ENCODE measurements at regions not wholly inside any gene's neighbourhood (a gene's known extent, or its start where the extent isn't known, plus 50 kb on each side); places are given as distances from the start of the nearest gene placed in this dataset.

GRCh38 chr13:67372868-67373464, 142.8 kb upstream of the PCDH9 start:
- Mint-ChIP-seq H3K36me3 (no peaks in the 10 kb centered on the region), H3K4me1 (no peaks in the 10 kb centered on the region), H3K9me3 (peaks cover 2% of the 10 kb centered on the region), H3K4me3 (no peak overlapping the region), H3K27ac (no peak overlapping the region)
- DNase-seq (ENCODE audit: low spot score in 2 of 2) (no peak), ATAC-seq (no peak)

GRCh38 chr13:67369895-67370660, 139.9 kb upstream of the PCDH9 start:
- H3K27ac Mint-ChIP-seq, result no peak overlapping the region
- no peaks in the 10 kb centered on the region for H3K4me1 Mint-ChIP-seq
- H3K9me3 Mint-ChIP-seq, result peaks cover 6% of the 10 kb centered on the region
- DNase-seq (ENCODE audit: low spot score in 2 of 2) (no peak), ATAC-seq (no peak)
- H3K36me3 Mint-ChIP-seq, result no peaks in the 10 kb centered on the region
- H3K4me3 Mint-ChIP-seq, result no peak overlapping the region

DNA sequence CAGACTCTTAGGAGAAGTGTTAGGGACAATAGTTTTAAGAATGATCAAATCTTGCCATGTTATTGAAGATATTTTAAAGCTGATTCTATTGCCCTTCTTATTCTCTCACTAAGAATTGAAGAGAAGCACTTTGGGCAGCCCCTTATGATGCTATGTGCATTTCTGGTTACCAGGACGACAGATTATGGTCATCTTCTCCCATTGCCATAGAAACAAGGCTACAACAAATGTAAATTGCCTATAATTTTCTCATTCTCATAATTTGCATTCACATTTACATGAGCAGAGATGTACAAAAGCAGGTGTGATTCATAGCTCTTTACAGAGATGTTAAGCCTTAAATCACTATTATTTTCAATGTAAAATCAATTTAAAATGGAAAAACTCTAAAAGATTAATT, 137.3 kb upstream of the PCDH9 start:
- Mint-ChIP-seq H3K27ac (no peak overlapping the region), H3K9me3 (peaks cover 9% of the 10 kb centered on the region), H3K36me3 (no peaks in the 10 kb centered on the region), H3K4me3 (no peak overlapping the region), H3K4me1 (no peaks in the 10 kb centered on the region)
- DNase-seq (ENCODE audit: low spot score in 2 of 2), result no peak
- no peak for ATAC-seq

GRCh38 chr13:67366533-67366932, 136.4 kb upstream of the PCDH9 start:
- no peaks in the 10 kb centered on the region for H3K4me1 Mint-ChIP-seq
- H3K36me3 Mint-ChIP-seq, result no peaks in the 10 kb centered on the region
- no peak for DNase-seq (ENCODE audit: low spot score in 2 of 2)
- no peak overlapping the region for H3K4me3 Mint-ChIP-seq
- H3K27ac Mint-ChIP-seq, result no peak overlapping the region
- ATAC-seq, result no peak
- H3K9me3 Mint-ChIP-seq, result peaks cover 13% of the 10 kb centered on the region

- Mint-ChIP-seq H3K4me3 (no peak overlapping the region), H3K4me1 (no peaks in the 10 kb centered on the region), H3K9me3 (peaks cover 3% of the 10 kb centered on the region), H3K36me3 (no peaks in the 10 kb centered on the region), H3K27ac (no peak overlapping the region)
- no peak for DNase-seq (ENCODE audit: low spot score in 2 of 2)
- ATAC-seq, result no peak
These were observed 125.8 kb upstream of the PCDH9 start for GRCh38 chr13:67355812-67356476.

GRCh38 chr13:67353941-67354340, 123.8 kb upstream of the PCDH9 start:
- no peak overlapping the region for H3K27ac Mint-ChIP-seq
- no peaks in the 10 kb centered on the region for H3K36me3 Mint-ChIP-seq
- H3K4me3 Mint-ChIP-seq, result no peak overlapping the region
- no peaks in the 10 kb centered on the region for H3K4me1 Mint-ChIP-seq
- H3K9me3 Mint-ChIP-seq, result peaks cover 5% of the 10 kb centered on the region
- no peak for DNase-seq (ENCODE audit: low spot score in 2 of 2)
- ATAC-seq, result no peak

GRCh38 chr13:67353031-67353430, 122.9 kb upstream of the PCDH9 start:
- no peak for ATAC-seq
- Mint-ChIP-seq H3K27ac (no peak overlapping the region), H3K4me3 (no peak overlapping the region), H3K36me3 (no peaks in the 10 kb centered on the region), H3K4me1 (no peaks in the 10 kb centered on the region), H3K9me3 (peaks cover 3% of the 10 kb centered on the region)
- DNase-seq (ENCODE audit: low spot score in 2 of 2), result no peak

DNA sequence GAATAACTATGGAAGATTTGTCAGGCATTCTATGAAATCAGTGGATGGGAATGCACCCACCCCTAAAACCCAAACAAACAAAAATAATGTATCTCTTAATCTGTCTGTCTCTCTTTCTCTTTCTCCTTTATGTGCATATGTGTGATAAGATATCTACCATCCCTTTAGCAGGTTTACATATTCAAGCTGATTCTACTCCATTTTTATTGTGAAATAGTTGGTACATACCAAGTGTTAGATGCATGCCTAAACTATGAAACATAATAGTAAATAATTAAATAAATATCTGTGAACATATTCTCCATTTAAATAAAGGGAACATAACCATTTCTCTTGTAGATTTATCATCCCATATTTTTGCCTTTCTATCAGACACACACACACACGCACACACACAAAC, 121.8 kb upstream of the PCDH9 start:
- no peak for DNase-seq (ENCODE audit: low spot score in 2 of 2)
- H3K36me3 Mint-ChIP-seq, result no peaks in the 10 kb centered on the region
- H3K4me3 Mint-ChIP-seq, result no peak overlapping the region
- H3K9me3 Mint-ChIP-seq, result peaks cover 6% of the 10 kb centered on the region
- ATAC-seq, result no peak
- no peak overlapping the region for H3K27ac Mint-ChIP-seq
- H3K4me1 Mint-ChIP-seq, result no peaks in the 10 kb centered on the region

- Mint-ChIP-seq H3K4me1 (no peaks in the 10 kb centered on the region), H3K9me3 (peaks cover 11% of the 10 kb centered on the region), H3K36me3 (no peaks in the 10 kb centered on the region), H3K27ac (no peak overlapping the region), H3K4me3 (no peak overlapping the region)
- no peak for DNase-seq (ENCODE audit: low spot score in 2 of 2)
- no peak for ATAC-seq
These were observed 121.0 kb upstream of the PCDH9 start for GRCh38 chr13:67351114-67351513.

- Mint-ChIP-seq H3K4me3 (no peak overlapping the region), H3K9me3 (peaks cover 18% of the 10 kb centered on the region), H3K36me3 (no peaks in the 10 kb centered on the region), H3K27ac (no peak overlapping the region), H3K4me1 (no peaks in the 10 kb centered on the region)
- DNase-seq (ENCODE audit: low spot score in 2 of 2), result no peak
- no peak for ATAC-seq
These were observed 113.6 kb upstream of the PCDH9 start for GRCh38 chr13:67343777-67344176.

GRCh38 chr13:67341406-67341805, 111.3 kb upstream of the PCDH9 start:
- peaks cover 16% of the 10 kb centered on the region for H3K9me3 Mint-ChIP-seq
- DNase-seq (ENCODE audit: low spot score in 2 of 2), result no peak
- H3K27ac Mint-ChIP-seq, result no peak overlapping the region
- no peaks in the 10 kb centered on the region for H3K4me1 Mint-ChIP-seq
- no peak for ATAC-seq
- no peak overlapping the region for H3K4me3 Mint-ChIP-seq
- H3K36me3 Mint-ChIP-seq, result no peaks in the 10 kb centered on the region

DNA sequence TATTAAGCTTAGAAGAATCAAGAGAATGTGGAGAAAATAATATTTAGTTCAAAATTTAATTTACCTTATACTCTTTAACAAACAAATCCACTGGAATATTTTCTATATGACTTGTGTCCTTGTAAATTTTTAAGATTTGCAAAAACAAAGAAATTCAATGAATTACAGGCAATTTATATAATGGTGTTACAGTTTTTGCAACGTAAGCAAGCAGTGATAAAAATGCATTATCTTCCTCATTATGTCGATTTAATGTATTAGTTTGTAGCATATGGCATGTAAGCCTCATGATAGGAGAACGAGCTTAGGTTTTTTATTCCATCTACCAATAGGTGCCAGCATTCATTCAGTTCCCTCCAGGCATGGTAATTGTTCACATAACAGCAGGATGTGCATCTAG, 100.0 kb upstream of the PCDH9 start:
- Mint-ChIP-seq H3K9me3 (no peaks in the 10 kb centered on the region), H3K27ac (no peak overlapping the region), H3K36me3 (no peaks in the 10 kb centered on the region), H3K4me3 (no peak overlapping the region), H3K4me1 (no peaks in the 10 kb centered on the region)
- ATAC-seq (no peak), DNase-seq (ENCODE audit: low spot score in 2 of 2) (no peak)

DNA sequence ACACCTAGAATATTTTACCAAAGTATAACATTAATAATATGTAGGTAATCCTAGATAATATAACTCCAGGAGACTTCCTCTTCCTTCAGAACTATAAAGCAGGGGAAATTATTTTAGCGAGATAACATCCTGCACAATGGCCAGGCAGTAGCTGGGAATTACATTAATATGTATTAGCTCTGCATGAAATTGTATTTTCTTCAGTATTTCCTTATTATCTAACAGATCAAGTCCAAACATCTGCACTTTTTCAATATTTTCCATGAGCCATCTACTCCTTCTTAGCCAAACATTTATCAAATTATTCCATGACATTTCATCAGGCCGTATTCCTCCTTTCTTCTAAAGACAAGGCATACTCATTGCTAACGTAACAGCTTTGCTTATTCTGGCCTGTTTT, 98.8 kb upstream of the PCDH9 start:
- Mint-ChIP-seq H3K4me3 (no peak overlapping the region), H3K36me3 (no peaks in the 10 kb centered on the region), H3K9me3 (peaks cover 2% of the 10 kb centered on the region), H3K27ac (no peak overlapping the region), H3K4me1 (no peaks in the 10 kb centered on the region)
- no peak for ATAC-seq
- DNase-seq (ENCODE audit: low spot score in 2 of 2), result no peak

DNA sequence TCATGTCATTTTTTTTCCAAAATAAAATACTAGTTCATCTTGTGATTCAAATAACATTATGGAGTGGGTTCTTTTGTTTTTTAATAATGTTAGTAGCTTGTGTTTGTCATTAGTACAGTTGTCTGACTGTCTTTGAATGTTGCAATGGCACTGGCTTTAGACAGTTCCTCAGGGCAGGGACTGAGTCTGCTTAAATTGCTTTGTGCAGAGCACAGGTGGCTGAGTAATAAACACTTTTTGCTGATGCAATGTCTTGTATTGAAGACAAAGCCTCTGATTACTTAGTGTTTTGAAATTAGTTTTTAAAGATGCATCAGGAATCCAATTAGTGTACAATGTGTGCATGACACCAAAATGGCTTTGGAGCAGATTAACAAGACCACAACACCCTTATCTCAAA, 88.7 kb upstream of the PCDH9 start:
- no peaks in the 10 kb centered on the region for H3K4me1 Mint-ChIP-seq
- DNase-seq (ENCODE audit: low spot score in 2 of 2) (no peak), ATAC-seq (no peak)
- no peak overlapping the region for H3K4me3 Mint-ChIP-seq
- no peaks in the 10 kb centered on the region for H3K36me3 Mint-ChIP-seq
- H3K27ac Mint-ChIP-seq, result no peak overlapping the region
- H3K9me3 Mint-ChIP-seq, result no peaks in the 10 kb centered on the region

GRCh38 chr13:67318398-67318797, 88.3 kb upstream of the PCDH9 start:
- no peak overlapping the region for H3K27ac Mint-ChIP-seq
- H3K4me3 Mint-ChIP-seq, result no peak overlapping the region
- DNase-seq (ENCODE audit: low spot score in 2 of 2) (no peak), ATAC-seq (no peak)
- no peaks in the 10 kb centered on the region for H3K9me3 Mint-ChIP-seq
- no peaks in the 10 kb centered on the region for H3K36me3 Mint-ChIP-seq
- no peaks in the 10 kb centered on the region for H3K4me1 Mint-ChIP-seq

- DNase-seq (ENCODE audit: low spot score in 2 of 2) (no peak), ATAC-seq (no peak)
- no peaks in the 10 kb centered on the region for H3K36me3 Mint-ChIP-seq
- H3K9me3 Mint-ChIP-seq, result no peaks in the 10 kb centered on the region
- H3K27ac Mint-ChIP-seq, result no peak overlapping the region
- no peaks in the 10 kb centered on the region for H3K4me1 Mint-ChIP-seq
- no peak overlapping the region for H3K4me3 Mint-ChIP-seq
These were observed 84.3 kb upstream of the PCDH9 start for GRCh38 chr13:67314405-67314804.
